ENCODE measurements at regions not wholly inside any gene's neighbourhood (a gene's known extent, or its start where the extent isn't known, plus 50 kb on each side); places are given as distances from the start of the nearest gene placed in this dataset.

- TF ChIP-seq CTCF (IDR thresholded peaks at IDR 0.05) = no peak
- TF ChIP-seq ZFX (IDR thresholded peaks at IDR 0.05; ENCODE audit: borderline replicate concordance) = no peak
Observed at GRCh38 chr2:76437564-76437963, 726.8 kb upstream of the GCFC2 start.
